HG03025 (cell line): ENCODE measurements at regions not wholly inside any gene's neighbourhood (a gene's known extent, or its start where the extent isn't known, plus 50 kb on each side); places are given as distances from the start of the nearest gene placed in this dataset.

Experiments
- ATAC-seq: cut with Tn5 transposase; IDR thresholded peaks from one replicate; pipeline ENCODE4 v1.9.1; 2021; ENCODE audit warnings: mild to moderate bottlenecking, moderate library complexity; ENCODE audit not compliant: unreplicated experiment, low FRiP score

GRCh38 chr4:107122736-107123135 is 86.6 kb upstream of the DKK2 start:
- ATAC-seq, result no peak

DNA sequence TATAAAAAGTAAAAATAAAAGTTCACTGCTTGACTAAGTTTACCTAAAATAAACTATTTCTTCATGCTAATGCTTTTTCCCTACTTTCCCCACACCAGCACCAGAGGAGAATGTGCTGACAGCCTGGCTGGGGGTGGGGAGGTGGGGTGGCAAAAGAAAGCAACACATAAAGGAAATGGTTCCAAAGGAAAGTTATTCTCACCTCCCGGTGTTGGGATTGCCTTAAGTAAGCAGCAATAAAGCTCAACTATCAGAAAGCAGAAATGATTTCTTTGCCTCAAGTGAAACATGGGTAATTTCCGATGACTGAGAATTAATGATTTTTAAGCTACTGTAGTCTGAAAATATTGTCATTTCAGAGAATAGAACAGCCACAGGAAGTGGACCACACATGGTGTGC is 84.5 kb upstream of the DKK2 start:
- ATAC-seq, result no peak

GRCh38 chr4:107117726-107118125 is 81.6 kb upstream of the DKK2 start:
- no peak for ATAC-seq

DNA sequence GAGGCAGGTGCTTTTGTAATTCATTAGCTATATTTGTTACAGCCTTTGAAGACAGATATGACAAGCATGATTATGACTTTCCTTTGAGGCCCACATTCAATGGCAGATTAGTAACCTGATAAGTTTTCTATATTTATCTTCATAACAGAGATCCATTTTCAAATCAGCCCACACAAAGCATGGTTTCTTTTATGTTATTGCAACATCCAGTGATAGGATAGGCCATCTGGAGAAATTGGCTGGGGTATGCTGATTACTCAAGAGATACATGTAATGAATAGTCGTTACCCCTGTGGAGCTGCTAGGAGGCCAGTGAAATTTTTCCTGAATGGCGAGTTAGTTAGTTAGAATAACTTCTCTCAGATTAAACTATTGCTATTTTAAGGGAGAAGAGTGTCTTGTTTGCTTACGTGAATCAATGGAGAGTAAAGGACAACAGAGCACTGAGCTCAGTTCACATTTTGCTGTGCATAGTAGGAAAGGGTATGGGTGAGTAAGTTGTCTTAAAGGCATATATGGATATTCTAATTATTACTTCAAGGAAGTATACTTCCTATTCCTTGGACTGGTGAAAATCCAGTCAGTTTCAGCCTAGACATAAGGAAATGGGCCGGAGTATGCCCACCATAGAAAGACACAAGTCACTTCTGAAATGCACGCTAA is 79.2 kb upstream of the DKK2 start:
- ATAC-seq, result no peak

- no peak for ATAC-seq
Observed at GRCh38 chr4:107114059-107114458, 77.9 kb upstream of the DKK2 start.

DNA sequence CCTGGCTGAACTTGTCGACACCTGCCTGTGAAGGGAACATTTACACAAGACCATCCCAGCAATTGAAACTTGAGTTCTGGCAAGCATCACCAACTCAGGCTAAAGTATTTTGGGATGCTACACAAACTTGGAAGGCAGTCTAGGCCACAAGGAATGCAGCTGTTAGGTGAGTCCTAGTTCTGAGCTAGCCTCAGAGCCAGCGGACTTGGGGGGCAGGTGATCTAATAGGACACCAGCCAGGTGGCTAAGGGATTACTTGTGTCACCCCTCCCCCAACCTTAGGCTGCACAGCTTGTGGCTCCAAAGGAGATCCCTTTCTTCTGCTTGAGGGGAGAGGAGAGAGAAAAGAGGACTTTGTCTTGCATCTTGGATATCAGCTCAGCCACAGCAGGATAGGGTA is 62.3 kb upstream of the DKK2 start:
- no peak for ATAC-seq

- ATAC-seq, result no peak
Observed at GRCh38 chr4:107094976-107095375, 58.9 kb upstream of the DKK2 start.

DNA sequence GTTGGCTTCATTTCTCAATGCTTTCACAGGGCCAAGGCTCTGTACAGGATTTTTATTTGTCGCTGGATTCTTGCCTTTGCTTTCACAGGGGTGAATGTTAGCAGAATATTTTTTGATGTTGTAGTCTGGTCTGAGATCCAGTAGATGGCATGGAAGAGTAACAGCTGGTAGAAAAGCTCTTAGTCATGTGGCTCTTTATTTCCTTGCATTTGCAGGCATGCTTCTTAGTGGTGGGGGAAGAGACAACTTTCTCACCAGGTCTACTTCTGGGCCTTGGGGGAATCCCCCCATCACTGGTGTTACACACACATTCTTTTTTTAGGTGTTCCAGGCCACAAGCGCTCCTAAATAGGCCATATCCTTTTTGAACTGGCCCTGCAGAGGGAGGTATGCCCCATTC is 58.2 kb upstream of the DKK2 start:
- no peak for ATAC-seq
